Endothelial cell of umbilical vein (primary cell): ENCODE measurements at regions not wholly inside any gene's neighbourhood (a gene's known extent, or its start where the extent isn't known, plus 50 kb on each side); places are given as distances from the start of the nearest gene placed in this dataset.

ENCODE experiments used
- CTCF ChIP-seq, 2 donors: IDR thresholded peaks; 1 replicate in 1 of 2; 2 replicates in 1 of 2; pipeline ENCODE4 v1.5.1; 2011; ENCODE audit warnings: low read length in 2 of 2, mild to moderate bottlenecking in 2 of 2, moderate library complexity in 2 of 2, control low read depth in 1 of 2, inconsistent platforms in 1 of 2, low read depth in 1 of 2; ENCODE audit not compliant: insufficient read depth in 1 of 2; ENCODE audit errors: extremely low read depth in 1 of 2
- EZH2 ChIP-seq: IDR thresholded peaks from 2 replicates; pipeline ENCODE4 v1.6.1; 2012; ENCODE audit warnings: borderline replicate concordance, low read depth, mild to moderate bottlenecking, moderate library complexity, low read length, inconsistent platforms; ENCODE audit not compliant: severe bottlenecking
- POLR2A ChIP-seq: IDR thresholded peaks from 2 replicates; pipeline ENCODE4 v1.6.1; 2012; ENCODE audit warnings: low read depth, mild to moderate bottlenecking, control low read depth, low read length
- POLR2AphosphoS5 ChIP-seq: IDR thresholded peaks from 2 replicates; pipeline ENCODE4 v1.6.1; 2012; ENCODE audit warnings: low read depth, mild to moderate bottlenecking, control low read depth, low read length, moderate library complexity; ENCODE audit not compliant: insufficient read depth

DNA sequence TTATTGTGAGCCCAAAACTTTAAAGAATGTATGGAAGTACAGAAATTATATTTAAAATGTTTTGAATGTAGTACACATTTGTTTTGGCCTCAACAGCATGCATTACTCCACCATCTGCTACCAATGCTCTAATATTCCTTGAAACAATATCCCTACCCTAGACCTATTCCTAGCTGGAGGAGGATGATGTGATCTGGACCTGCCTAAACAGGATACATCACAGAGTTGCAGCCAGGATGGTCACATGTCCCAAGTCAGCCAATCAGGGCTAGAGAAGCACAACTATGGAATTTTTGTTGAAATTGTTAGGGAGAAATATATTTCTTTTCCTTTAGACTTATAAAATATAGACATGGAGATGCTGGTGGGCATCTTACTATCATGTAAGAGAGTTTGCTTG, 623.3 kb upstream of the NR5A2 start:
- no peak for TF ChIP-seq EZH2
- TF ChIP-seq CTCF (IDR thresholded peaks at IDR 0.05; ENCODE audit: extremely low read depth in 1 of 2, insufficient read depth in 1 of 2, low read depth in 1 of 2, low read length in 2 of 2): no peak
- no peak for TF ChIP-seq POLR2AphosphoS5
- TF ChIP-seq POLR2A: no peak
